ENCODE measurements at regions not wholly inside any gene's neighbourhood (a gene's known extent, or its start where the extent isn't known, plus 50 kb on each side); places are given as distances from the start of the nearest gene placed in this dataset.
"Not testable (repeated sequence)": the region's sequence is repeated elsewhere in the genome, so short reads cannot be mapped to it uniquely, and the experiment has no call there.

DNA sequence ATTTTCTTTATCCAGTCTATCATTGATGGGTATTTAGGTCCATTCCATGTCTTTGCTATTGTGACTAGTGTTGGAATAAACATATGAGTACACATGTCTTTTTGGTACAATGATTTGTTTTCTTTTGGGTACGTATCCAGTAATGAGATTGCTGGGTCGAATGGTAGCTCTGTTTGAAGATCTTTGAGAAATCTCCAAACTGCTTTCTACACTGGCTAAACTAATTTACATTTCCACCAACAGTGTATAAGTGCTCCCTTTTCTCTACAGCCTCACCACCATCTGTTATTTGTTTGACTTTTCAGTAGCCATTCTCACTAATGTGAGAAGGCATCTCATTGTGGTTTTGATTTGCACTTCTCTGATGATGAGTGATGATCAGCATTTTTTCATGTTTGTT, 103.7 kb downstream of the GOSR1 start:
- no peak for DNase-seq

DNA sequence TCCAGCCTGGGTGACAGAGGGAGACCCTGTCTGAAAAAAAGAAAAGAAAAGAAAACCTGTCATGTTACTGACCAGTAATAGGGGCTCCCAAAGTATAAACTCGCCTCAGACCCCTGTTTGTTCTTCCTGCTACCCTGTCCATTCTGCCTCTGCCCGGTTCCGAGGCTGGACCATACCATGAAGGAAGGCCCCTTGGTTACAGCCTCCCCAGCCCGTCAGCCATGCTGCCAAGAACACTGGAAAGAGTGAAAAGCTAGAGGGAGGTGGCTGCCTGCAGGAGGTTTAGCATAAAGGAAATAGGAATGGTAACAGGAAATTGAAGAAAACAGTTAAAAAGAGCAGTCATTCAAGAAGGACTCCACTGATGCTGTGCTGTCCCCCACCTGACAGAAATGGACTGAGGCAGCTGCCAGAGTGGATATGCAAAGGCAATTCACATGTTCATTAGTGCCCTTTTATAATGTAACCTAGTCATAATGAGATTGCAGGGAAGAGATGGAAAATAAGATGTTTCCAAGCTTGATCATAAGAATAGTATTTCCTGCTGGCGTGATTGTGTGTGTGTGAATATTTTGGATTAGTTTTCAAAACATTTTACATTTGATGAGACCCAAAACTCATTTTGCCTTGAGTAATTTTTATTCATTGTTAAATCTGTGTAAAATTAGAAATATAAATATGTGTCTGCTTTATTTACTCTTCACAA, 102.6 kb downstream of the GOSR1 start:
- DNase-seq = no peak

DNA sequence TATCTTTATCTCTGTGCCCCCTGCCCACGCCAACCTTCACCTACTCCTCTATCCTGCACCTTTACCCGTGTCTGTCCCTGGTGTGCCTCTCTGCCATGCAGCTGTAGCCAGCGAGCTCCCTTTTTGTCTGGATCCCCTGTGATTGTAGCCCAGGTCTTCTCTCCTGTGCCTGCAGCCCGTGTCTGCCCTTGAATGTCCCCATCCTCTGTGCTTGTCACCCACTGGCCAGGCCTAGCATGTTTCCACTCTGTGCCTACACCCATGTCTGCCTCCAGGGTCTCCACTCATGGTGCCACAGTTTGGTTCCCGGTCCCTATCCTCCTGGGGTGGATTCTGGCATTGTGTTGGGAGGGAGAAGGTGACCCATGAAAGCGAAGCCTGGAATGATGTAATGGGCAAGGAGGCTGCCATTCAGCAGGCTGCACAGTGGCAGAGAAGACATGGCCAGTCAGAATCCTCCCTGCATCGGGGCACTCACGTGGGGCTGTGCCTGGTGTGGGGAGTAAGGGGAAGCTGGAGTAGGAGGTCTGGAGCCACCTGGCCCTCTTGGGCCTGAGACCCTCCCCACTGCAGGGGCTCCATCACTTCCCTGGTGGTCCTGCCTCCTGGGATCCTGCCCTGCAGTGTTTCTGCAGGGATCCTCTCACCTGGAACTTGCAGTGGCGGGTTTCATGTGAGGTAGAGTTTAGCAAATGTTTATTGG, 101.0 kb downstream of the GOSR1 start:
- not testable (repeated sequence) for DNase-seq
